ENCODE measurements at regions not wholly inside any gene's neighbourhood (a gene's known extent, or its start where the extent isn't known, plus 50 kb on each side); places are given as distances from the start of the nearest gene placed in this dataset.
A peak's percentile ranks its signal among the peaks of the same experiment; 100 is the strongest.

DNA sequence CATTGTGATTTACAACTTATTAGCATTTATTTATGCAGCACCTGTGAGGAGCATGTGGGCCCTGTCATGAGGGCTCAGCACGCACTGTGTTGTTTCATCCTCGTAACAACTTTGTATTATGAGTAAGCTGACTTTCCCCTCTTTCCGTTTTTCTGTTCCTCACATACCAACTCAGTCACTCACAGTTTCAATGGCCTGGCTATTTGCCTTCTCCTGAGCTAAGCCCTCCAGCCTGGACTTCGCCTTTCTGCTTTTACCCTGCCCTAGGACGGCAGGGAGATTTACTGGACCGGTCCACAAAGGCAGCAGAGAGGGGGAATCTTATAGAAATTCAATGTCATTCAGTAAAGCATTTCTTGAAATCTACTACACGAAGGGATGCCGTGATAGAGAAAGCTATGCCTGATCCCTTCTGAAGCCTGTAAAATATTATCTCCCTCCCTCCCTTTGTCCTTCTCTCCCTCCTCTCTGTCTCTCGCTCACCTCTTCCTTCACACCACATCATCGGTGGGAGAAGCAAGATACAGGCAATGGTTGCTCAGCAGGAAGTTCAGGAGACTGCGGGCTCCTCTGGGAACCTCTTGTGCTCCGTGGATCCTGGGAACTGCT is 219.2 kb upstream of the TBX3 start:
- H3K9ac ChIP-seq (ENCODE audit: insufficient read depth, low read length): peak overlapping the region; percentile 51
- no peaks in the 10 kb centered on the region for H3K9me3 ChIP-seq (ENCODE audit: control insufficient read depth, insufficient read depth, low read depth, low read length)
- no peaks in the 10 kb centered on the region for H3K36me3 ChIP-seq (ENCODE audit: control insufficient read depth, insufficient read depth, low read length)
- peak overlapping the region; percentile 72 for H2AFZ ChIP-seq (ENCODE audit: low read length)
- peak; percentile 84 to 87 for DNase-seq (ENCODE audit: low read depth in 2 of 2)
- H3K27ac ChIP-seq (ENCODE audit: insufficient read depth, low read length): peak overlapping the region; percentile 85
- peak overlapping the region; percentile 20 to 43 (median 38) for H3K4me3 ChIP-seq (replicated peaks in 1 of 4; ENCODE audit: control extremely low read depth in 1 of 4, insufficient read depth in 1 of 4, low read depth in 3 of 4, low read length in 4 of 4)
- H3K79me2 ChIP-seq (ENCODE audit: control insufficient read depth, insufficient read depth, low read length): no peaks in the 10 kb centered on the region
- no peaks in the 10 kb centered on the region for H4K20me1 ChIP-seq (ENCODE audit: control insufficient read depth, extremely low read depth, insufficient read depth, low read length)
- H3K27me3 ChIP-seq (ENCODE audit: control insufficient read depth, insufficient read depth, low read length): no peaks in the 10 kb centered on the region
- TF ChIP-seq, protein P1, sequence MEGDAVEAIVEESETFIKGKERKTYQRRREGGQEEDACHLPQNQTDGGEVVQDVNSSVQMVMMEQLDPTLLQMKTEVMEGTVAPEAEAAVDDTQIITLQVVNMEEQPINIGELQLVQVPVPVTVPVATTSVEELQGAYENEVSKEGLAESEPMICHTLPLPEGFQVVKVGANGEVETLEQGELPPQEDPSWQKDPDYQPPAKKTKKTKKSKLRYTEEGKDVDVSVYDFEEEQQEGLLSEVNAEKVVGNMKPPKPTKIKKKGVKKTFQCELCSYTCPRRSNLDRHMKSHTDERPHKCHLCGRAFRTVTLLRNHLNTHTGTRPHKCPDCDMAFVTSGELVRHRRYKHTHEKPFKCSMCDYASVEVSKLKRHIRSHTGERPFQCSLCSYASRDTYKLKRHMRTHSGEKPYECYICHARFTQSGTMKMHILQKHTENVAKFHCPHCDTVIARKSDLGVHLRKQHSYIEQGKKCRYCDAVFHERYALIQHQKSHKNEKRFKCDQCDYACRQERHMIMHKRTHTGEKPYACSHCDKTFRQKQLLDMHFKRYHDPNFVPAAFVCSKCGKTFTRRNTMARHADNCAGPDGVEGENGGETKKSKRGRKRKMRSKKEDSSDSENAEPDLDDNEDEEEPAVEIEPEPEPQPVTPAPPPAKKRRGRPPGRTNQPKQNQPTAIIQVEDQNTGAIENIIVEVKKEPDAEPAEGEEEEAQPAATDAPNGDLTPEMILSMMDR (conservative IDR thresholded peaks at IDR 0.05 in 1 of 2, IDR thresholded peaks at IDR 0.05 in 1 of 2; ENCODE audit: low read depth in 1 of 2, low read length in 2 of 2): no peak
- no peak for TF ChIP-seq EZH2 (IDR thresholded peaks at IDR 0.05; ENCODE audit: low read length, missing control alignments)
- peak overlapping the region; percentile 73 for H3K4me2 ChIP-seq (ENCODE audit: extremely low read depth, insufficient read depth, low read length)
- peaks cover 13% of the 10 kb centered on the region for H3K4me1 ChIP-seq (ENCODE audit: control insufficient read depth, extremely low read depth, insufficient read depth, low read length)

DNA sequence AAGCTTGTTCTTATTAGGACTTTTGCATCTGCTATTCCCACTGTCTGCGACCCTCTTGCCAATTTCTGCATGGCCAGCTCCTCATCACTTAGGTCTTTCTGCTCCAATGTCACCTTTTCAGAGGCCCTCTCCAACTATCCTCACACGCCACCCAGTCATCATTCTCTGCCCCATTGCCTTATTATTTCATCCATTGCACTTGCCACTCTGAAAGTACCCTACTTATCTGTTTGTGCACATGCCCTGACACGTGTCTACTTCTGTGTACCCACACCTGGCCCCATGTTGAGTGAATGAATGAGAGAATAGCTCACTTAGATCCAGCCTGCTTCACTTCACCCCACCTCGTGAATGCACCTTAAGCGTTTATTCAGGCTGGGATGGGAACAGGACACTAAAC is 218.7 kb upstream of the TBX3 start:
- no peaks in the 10 kb centered on the region for H3K27me3 ChIP-seq (ENCODE audit: control insufficient read depth, insufficient read depth, low read length)
- no peak overlapping the region for H2AFZ ChIP-seq (ENCODE audit: low read length)
- peak overlapping the region in 1 of 4 experiments; percentile 39 for H3K4me3 ChIP-seq (replicated peaks in 1 of 4; ENCODE audit: control extremely low read depth in 1 of 4, insufficient read depth in 1 of 4, low read depth in 3 of 4, low read length in 4 of 4)

DNA sequence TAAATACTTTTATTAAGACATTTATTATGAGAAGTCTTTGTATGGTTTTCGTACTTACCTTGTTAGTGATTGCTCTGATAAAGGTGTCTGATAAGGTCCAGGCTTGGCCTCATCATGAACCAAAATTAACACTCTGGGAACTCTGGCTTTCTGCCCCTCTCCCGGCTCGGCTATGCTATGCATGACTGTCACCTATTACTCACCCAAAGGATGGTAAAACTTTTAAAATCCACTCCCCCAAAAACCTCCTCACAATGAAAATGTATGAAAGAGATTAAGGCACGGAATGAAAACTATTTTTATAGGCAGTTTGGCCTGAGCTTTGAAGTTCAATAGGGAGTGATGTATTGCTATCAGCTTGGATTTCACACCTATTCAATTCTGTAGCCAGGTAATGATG is 217.3 kb upstream of the TBX3 start:
- no peak overlapping the region for H3K4me3 ChIP-seq (replicated peaks in 1 of 4; ENCODE audit: control extremely low read depth in 1 of 4, insufficient read depth in 1 of 4, low read depth in 3 of 4, low read length in 4 of 4)

More for the DNA sequence above, 218.7 kb upstream of the TBX3 start:
- no peaks in the 10 kb centered on the region for H3K36me3 ChIP-seq (ENCODE audit: control insufficient read depth, insufficient read depth, low read length)
- H4K20me1 ChIP-seq (ENCODE audit: control insufficient read depth, extremely low read depth, insufficient read depth, low read length): no peaks in the 10 kb centered on the region
- no peaks in the 10 kb centered on the region for H3K79me2 ChIP-seq (ENCODE audit: control insufficient read depth, insufficient read depth, low read length)
- TF ChIP-seq, protein P1 (conservative IDR thresholded peaks at IDR 0.05 in 1 of 2, IDR thresholded peaks at IDR 0.05 in 1 of 2; ENCODE audit: low read depth in 1 of 2, low read length in 2 of 2): no peak
- no peak for TF ChIP-seq EZH2 (IDR thresholded peaks at IDR 0.05; ENCODE audit: low read length, missing control alignments)
- H3K9me3 ChIP-seq (ENCODE audit: control insufficient read depth, insufficient read depth, low read depth, low read length): no peaks in the 10 kb centered on the region
- H3K9ac ChIP-seq (ENCODE audit: insufficient read depth, low read length): no peak overlapping the region
- H3K4me1 ChIP-seq (ENCODE audit: control insufficient read depth, extremely low read depth, insufficient read depth, low read length): peaks cover 13% of the 10 kb centered on the region
- peak overlapping the region; percentile 85 for H3K27ac ChIP-seq (ENCODE audit: insufficient read depth, low read length)
- peak overlapping the region; percentile 37 for H3K4me2 ChIP-seq (ENCODE audit: extremely low read depth, insufficient read depth, low read length)
- no peak for DNase-seq (ENCODE audit: low read depth in 2 of 2)

More for the DNA sequence above, 217.3 kb upstream of the TBX3 start:
- TF ChIP-seq EZH2 (IDR thresholded peaks at IDR 0.05; ENCODE audit: low read length, missing control alignments): no peak
- TF ChIP-seq, protein P1 (conservative IDR thresholded peaks at IDR 0.05 in 1 of 2, IDR thresholded peaks at IDR 0.05 in 1 of 2; ENCODE audit: low read depth in 1 of 2, low read length in 2 of 2): no peak
- no peaks in the 10 kb centered on the region for H4K20me1 ChIP-seq (ENCODE audit: control insufficient read depth, extremely low read depth, insufficient read depth, low read length)
- H3K4me2 ChIP-seq (ENCODE audit: extremely low read depth, insufficient read depth, low read length): no peak overlapping the region
- H2AFZ ChIP-seq (ENCODE audit: low read length): no peak overlapping the region
- H3K36me3 ChIP-seq (ENCODE audit: control insufficient read depth, insufficient read depth, low read length): no peaks in the 10 kb centered on the region
- DNase-seq (ENCODE audit: low read depth in 2 of 2): no peak
- no peaks in the 10 kb centered on the region for H3K79me2 ChIP-seq (ENCODE audit: control insufficient read depth, insufficient read depth, low read length)
- no peaks in the 10 kb centered on the region for H3K27me3 ChIP-seq (ENCODE audit: control insufficient read depth, insufficient read depth, low read length)
- no peak overlapping the region for H3K27ac ChIP-seq (ENCODE audit: insufficient read depth, low read length)
- peaks cover 13% of the 10 kb centered on the region for H3K4me1 ChIP-seq (ENCODE audit: control insufficient read depth, extremely low read depth, insufficient read depth, low read length)
- no peaks in the 10 kb centered on the region for H3K9me3 ChIP-seq (ENCODE audit: control insufficient read depth, insufficient read depth, low read depth, low read length)
- H3K9ac ChIP-seq (ENCODE audit: insufficient read depth, low read length): no peak overlapping the region

All from fibroblast of lung (primary cell).